Esophagus squamous epithelium (tissue), 4 donors: ENCODE measurements at regions not wholly inside any gene's neighbourhood (a gene's known extent, or its start where the extent isn't known, plus 50 kb on each side); places are given as distances from the start of the nearest gene placed in this dataset.
"Not testable (repeated sequence)": the region's sequence is repeated elsewhere in the genome, so short reads cannot be mapped to it uniquely, and the experiment has no call there.

Source experiments
- CTCF ChIP-seq, 6 experiments: fragments of 450-650 bp in 4 of 6; fragments of 200-600 bp in 2 of 6; sonication (generic) in 2 of 6; IDR thresholded peaks; one replicate each; pipeline ENCODE4 v1.5.1; 2016 to 2019; ENCODE audit warnings: antibody characterized with exemption in 6 of 6, mild to moderate bottlenecking in 4 of 6, moderate library complexity in 4 of 6
- POLR2A ChIP-seq, 4 donors: fragments of 450-650 bp; IDR thresholded peaks; one replicate each; pipeline ENCODE4 v1.6.1; 2017; ENCODE audit warnings: antibody characterized with exemption in 4 of 4, mild to moderate bottlenecking in 4 of 4, moderate library complexity in 3 of 4

DNA sequence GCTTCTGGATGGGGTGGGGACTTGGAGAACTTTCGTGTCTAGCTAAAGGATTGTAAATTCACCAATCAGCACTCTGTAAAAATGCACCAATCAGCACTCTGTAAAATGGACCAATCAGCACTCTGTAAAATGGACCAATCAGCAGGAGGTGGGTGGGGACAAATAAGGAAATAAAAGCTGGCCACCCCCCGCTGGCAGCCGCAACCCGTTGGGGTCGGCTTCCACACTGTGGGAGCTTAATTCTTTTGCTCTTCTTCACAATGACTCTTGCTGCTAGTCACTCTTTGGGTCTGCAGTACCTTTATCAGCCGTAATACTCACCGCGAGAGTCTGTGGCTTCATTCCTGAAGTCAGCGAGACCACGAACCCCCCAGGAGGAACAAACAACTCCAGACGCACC, 623.1 kb downstream of the DSC3 start:
- not testable (repeated sequence) for TF ChIP-seq POLR2A, CTCF (IDR thresholded peaks at IDR 0.05)
